ENCODE measurements at regions not wholly inside any gene's neighbourhood (a gene's known extent, or its start where the extent isn't known, plus 50 kb on each side); places are given as distances from the start of the nearest gene placed in this dataset.

DNA sequence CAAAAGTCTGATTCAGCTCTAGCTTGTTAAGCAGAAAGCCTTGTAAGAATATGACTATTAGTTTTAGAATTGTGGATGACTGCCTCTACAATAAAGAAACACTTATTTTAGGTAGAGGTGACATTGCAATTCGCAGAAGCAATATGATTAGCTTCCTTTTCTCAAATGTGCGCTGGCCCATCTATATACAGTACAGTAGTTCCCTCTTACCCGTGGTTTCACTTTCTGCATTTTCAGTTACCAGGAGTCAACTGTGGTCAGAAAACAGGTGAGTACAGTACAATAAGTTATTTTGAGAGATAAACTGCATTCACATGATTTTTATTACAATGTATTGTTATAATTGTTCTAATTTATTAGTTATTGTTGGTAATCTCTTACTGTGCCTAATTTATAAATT, 405.1 kb downstream of the GPD2 start:
- no peak for TF ChIP-seq FOXM1 (IDR thresholded peaks at IDR 0.05; ENCODE audit: borderline replicate concordance, low read depth)
- TF ChIP-seq, protein P1, sequence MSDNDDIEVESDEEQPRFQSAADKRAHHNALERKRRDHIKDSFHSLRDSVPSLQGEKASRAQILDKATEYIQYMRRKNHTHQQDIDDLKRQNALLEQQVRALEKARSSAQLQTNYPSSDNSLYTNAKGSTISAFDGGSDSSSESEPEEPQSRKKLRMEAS (IDR thresholded peaks at IDR 0.05) = no peak
- TF ChIP-seq CEBPB (IDR thresholded peaks at IDR 0.05) = no peak
- no peak for TF ChIP-seq YY1 (IDR thresholded peaks at IDR 0.05; ENCODE audit: low read depth)
- no peak for TF ChIP-seq TAF1 (IDR thresholded peaks at IDR 0.05; ENCODE audit: low read depth)
- TF ChIP-seq NFIC (IDR thresholded peaks at IDR 0.05) = no peak
- no peak for TF ChIP-seq EP300 (IDR thresholded peaks at IDR 0.05; ENCODE audit: borderline replicate concordance)
- TF ChIP-seq TEAD4 (IDR thresholded peaks at IDR 0.05) = no peak
- TF ChIP-seq, protein P2, sequence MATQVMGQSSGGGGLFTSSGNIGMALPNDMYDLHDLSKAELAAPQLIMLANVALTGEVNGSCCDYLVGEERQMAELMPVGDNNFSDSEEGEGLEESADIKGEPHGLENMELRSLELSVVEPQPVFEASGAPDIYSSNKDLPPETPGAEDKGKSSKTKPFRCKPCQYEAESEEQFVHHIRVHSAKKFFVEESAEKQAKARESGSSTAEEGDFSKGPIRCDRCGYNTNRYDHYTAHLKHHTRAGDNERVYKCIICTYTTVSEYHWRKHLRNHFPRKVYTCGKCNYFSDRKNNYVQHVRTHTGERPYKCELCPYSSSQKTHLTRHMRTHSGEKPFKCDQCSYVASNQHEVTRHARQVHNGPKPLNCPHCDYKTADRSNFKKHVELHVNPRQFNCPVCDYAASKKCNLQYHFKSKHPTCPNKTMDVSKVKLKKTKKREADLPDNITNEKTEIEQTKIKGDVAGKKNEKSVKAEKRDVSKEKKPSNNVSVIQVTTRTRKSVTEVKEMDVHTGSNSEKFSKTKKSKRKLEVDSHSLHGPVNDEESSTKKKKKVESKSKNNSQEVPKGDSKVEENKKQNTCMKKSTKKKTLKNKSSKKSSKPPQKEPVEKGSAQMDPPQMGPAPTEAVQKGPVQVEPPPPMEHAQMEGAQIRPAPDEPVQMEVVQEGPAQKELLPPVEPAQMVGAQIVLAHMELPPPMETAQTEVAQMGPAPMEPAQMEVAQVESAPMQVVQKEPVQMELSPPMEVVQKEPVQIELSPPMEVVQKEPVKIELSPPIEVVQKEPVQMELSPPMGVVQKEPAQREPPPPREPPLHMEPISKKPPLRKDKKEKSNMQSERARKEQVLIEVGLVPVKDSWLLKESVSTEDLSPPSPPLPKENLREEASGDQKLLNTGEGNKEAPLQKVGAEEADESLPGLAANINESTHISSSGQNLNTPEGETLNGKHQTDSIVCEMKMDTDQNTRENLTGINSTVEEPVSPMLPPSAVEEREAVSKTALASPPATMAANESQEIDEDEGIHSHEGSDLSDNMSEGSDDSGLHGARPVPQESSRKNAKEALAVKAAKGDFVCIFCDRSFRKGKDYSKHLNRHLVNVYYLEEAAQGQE (IDR thresholded peaks at IDR 0.05; ENCODE audit: low read depth) = no peak
- TF ChIP-seq EGR1 (IDR thresholded peaks at IDR 0.05) = no peak
- TF ChIP-seq CREB1 (IDR thresholded peaks at IDR 0.05; ENCODE audit: low read depth) = no peak
- TF ChIP-seq RAD21 (IDR thresholded peaks at IDR 0.05; ENCODE audit: low read depth) = no peak
- no peak for TF ChIP-seq ZBTB7A (IDR thresholded peaks at IDR 0.05; ENCODE audit: low read depth)
- TF ChIP-seq USF1 (IDR thresholded peaks at IDR 0.05) = no peak
- TF ChIP-seq TCF12 (IDR thresholded peaks at IDR 0.05; ENCODE audit: low read depth) = no peak

DNA sequence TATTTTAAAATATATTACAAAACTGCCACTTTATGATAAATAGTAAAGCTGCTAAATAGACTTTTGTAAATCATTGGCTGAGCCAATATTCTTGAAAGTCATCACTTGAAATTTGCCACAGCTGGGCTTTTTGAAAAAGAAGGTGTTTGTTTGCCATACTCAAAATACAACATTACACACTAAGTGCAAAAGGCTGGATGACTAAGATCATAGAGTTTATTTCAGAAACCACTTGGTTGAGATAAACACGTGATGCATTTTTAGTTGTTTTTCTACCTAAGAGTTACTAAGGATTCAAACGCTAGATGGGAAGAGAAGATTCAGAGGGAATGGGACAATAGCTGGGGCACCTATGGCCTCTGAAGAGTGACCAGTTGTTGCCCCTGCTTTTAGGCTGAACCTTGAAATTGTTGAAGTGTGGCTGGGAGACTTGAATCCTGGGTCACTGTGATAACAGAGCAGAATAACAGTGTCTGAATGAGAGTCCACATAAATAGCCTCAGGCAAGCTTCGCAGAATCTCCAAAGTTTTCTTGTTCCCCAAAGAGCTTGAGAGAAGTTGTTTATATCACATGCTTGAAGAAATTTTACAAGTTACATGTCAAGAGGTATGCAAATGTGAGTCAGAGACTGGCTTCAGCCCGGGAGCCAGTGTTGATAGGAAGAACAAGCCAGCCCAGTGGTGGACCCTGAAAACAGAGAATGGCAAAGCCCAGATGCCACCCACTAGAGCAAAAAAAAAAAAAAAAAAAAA, 409.8 kb downstream of the GPD2 start:
- TF ChIP-seq CEBPB (IDR thresholded peaks at IDR 0.05) (no peak), TEAD4 (IDR thresholded peaks at IDR 0.05) (no peak), YY1 (IDR thresholded peaks at IDR 0.05; ENCODE audit: low read depth) (no peak), TCF12 (IDR thresholded peaks at IDR 0.05; ENCODE audit: low read depth) (no peak)
- TF ChIP-seq, protein P2 (IDR thresholded peaks at IDR 0.05; ENCODE audit: low read depth) = no peak

DNA sequence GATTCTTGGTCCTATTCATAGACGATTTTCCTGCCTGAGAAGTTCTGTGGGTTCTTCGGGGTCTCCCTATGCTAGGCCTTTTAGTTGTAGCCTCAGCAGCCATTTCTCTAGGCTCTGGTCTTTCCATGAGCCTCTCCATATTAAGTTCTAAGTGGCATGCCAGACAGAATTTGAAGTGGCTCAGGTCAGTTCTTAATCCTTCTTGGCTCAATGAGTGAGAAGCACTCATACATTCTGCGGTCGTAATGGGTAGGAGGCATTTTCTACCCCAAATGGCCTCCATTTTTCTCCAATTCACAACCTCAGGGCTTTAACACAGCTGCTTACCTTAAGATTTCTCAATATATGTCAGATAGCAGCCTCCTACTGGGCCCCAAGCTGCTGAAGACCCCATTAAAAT, 405.3 kb upstream of the GALNT5 start:
- TF ChIP-seq NFIC (IDR thresholded peaks at IDR 0.05) = no peak
- TF ChIP-seq, protein P1 (IDR thresholded peaks at IDR 0.05) = no peak

GRCh38 chr2:156852681-156853080, 404.8 kb upstream of the GALNT5 start:
- TF ChIP-seq TAF1 (IDR thresholded peaks at IDR 0.05; ENCODE audit: low read depth) (no peak), EGR1 (IDR thresholded peaks at IDR 0.05) (no peak), TCF12 (IDR thresholded peaks at IDR 0.05; ENCODE audit: low read depth) (no peak), RAD21 (IDR thresholded peaks at IDR 0.05; ENCODE audit: low read depth) (no peak), NFIC (IDR thresholded peaks at IDR 0.05) (no peak), USF1 (IDR thresholded peaks at IDR 0.05) (no peak), ZBTB7A (IDR thresholded peaks at IDR 0.05; ENCODE audit: low read depth) (no peak), FOXM1 (IDR thresholded peaks at IDR 0.05; ENCODE audit: borderline replicate concordance, low read depth) (no peak), YY1 (IDR thresholded peaks at IDR 0.05; ENCODE audit: low read depth) (no peak), TEAD4 (IDR thresholded peaks at IDR 0.05) (no peak), EP300 (IDR thresholded peaks at IDR 0.05; ENCODE audit: borderline replicate concordance) (no peak), CEBPB (IDR thresholded peaks at IDR 0.05) (no peak), CREB1 (IDR thresholded peaks at IDR 0.05; ENCODE audit: low read depth) (no peak)
- TF ChIP-seq, protein P1 (IDR thresholded peaks at IDR 0.05) = no peak
- TF ChIP-seq, protein P2 (IDR thresholded peaks at IDR 0.05; ENCODE audit: low read depth) = no peak
